Kidney (tissue), 13 donors: ENCODE measurements at regions not wholly inside any gene's neighbourhood (a gene's known extent, or its start where the extent isn't known, plus 50 kb on each side); places are given as distances from the start of the nearest gene placed in this dataset.

Experiments
- DNase-seq, 5 donors: peaks; one replicate each; pipeline ENCODE4 v3.0.0-alpha.2; 2013 to 2020
- FAIRE-seq: peaks from 2 replicates; lab custom pipeline; 2012; peaks lifted over from hg19 to GRCh38; lab: Jason Lieb, UNC
- H3K27ac ChIP-seq, 2 donors: one replicate each; pipeline ENCODE4 v1.7.0; 2013; ENCODE audit warnings: low read depth in 2 of 2, low read length in 2 of 2, inconsistent platforms in 1 of 2
- H3K27me3 ChIP-seq: one replicate; pipeline ENCODE4 v1.7.1; 2013; ENCODE audit warnings: low read length, inconsistent platforms; ENCODE audit not compliant: control insufficient read depth, insufficient read depth
- H3K36me3 ChIP-seq, 3 donors: one replicate each; pipeline versions ENCODE4 v1.7.0 to v1.7.1; 2013; ENCODE audit warnings: low read length in 3 of 3, control low read depth in 1 of 3, inconsistent platforms in 1 of 3; ENCODE audit not compliant: insufficient read depth in 3 of 3, control insufficient read depth in 2 of 3
- H3K4me1 ChIP-seq, 3 donors: one replicate each; pipeline versions ENCODE4 v1.7.0 to v1.7.1; 2013; ENCODE audit warnings: low read length in 3 of 3, inconsistent platforms in 1 of 3, low read depth in 1 of 3; ENCODE audit not compliant: control insufficient read depth in 2 of 3, insufficient read depth in 2 of 3
- H3K4me3 ChIP-seq, 3 donors: one replicate each; pipeline versions ENCODE4 v1.7.0 to v1.8.1; 2013; ENCODE audit warnings: low read length in 3 of 3, control low read depth in 1 of 3, inconsistent platforms in 1 of 3
- H3K9ac ChIP-seq, 3 donors: one replicate each; pipeline versions ENCODE4 v1.7.0 to v1.7.1; 2013; ENCODE audit warnings: low read length in 3 of 3, control low read depth in 1 of 3, inconsistent platforms in 1 of 3
- H3K9me3 ChIP-seq, 3 donors: one replicate each; pipeline versions ENCODE4 v1.7.0 to v1.7.1; 2013; ENCODE audit warnings: low read length in 3 of 3, control low read depth in 1 of 3, inconsistent platforms in 1 of 3; ENCODE audit not compliant: control insufficient read depth in 2 of 3, insufficient read depth in 1 of 3
- intact Hi-C: fragments of 100-400 bp; cut with DNase I; formaldehyde crosslinking; loops from one replicate; pipeline ENCODE4 v1.11.1; 2022
- TF ChIP-seq, protein P1 (sequence below): IDR thresholded peaks from 3 replicates; pipeline ENCODE4 v1.5.1; 2012; ENCODE audit warnings: mild to moderate bottlenecking, moderate library complexity, borderline replicate concordance; ENCODE audit not compliant: insufficient read depth; ENCODE audit errors: extremely low read depth
- donor health status: control.
- donor health status: control.
- donor health status: control.
- donor health status: control.
- donor health status: control.
- donor health status: DM: yes; HTN: yes; CAD: no.
- donor health status: Normal renal cell carcinoma (clear cell type).

- Histone ChIP-seq H3K4me1 (no peaks in the 10 kb centered on the region), H3K36me3 (no peaks in the 10 kb centered on the region), H3K27me3 (no peaks in the 10 kb centered on the region), H3K9me3 (peaks cover 0 to 4% (median 0%) of the 10 kb centered on the region in 3 donors), H3K27ac (no peak overlapping the region), H3K9ac (no peak overlapping the region), H3K4me3 (no peak overlapping the region)
- TF ChIP-seq, protein P1, sequence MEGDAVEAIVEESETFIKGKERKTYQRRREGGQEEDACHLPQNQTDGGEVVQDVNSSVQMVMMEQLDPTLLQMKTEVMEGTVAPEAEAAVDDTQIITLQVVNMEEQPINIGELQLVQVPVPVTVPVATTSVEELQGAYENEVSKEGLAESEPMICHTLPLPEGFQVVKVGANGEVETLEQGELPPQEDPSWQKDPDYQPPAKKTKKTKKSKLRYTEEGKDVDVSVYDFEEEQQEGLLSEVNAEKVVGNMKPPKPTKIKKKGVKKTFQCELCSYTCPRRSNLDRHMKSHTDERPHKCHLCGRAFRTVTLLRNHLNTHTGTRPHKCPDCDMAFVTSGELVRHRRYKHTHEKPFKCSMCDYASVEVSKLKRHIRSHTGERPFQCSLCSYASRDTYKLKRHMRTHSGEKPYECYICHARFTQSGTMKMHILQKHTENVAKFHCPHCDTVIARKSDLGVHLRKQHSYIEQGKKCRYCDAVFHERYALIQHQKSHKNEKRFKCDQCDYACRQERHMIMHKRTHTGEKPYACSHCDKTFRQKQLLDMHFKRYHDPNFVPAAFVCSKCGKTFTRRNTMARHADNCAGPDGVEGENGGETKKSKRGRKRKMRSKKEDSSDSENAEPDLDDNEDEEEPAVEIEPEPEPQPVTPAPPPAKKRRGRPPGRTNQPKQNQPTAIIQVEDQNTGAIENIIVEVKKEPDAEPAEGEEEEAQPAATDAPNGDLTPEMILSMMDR = no peak
- intact Hi-C loops = no loop called here
- no peak for DNase-seq
- FAIRE-seq = no peak
These were observed 54.4 kb upstream of the BTG1 start for GRCh38 chr12:92199819-92200576.

- Histone ChIP-seq H3K4me3 (no peak overlapping the region), H3K4me1 (no peaks in the 10 kb centered on the region), H3K27ac (no peak overlapping the region), H3K9ac (no peak overlapping the region), H3K36me3 (no peaks in the 10 kb centered on the region), H3K9me3 (peaks cover 0 to 4% (median 0%) of the 10 kb centered on the region in 3 donors), H3K27me3 (no peaks in the 10 kb centered on the region)
- FAIRE-seq = no peak
- intact Hi-C loops = no loop called here
- TF ChIP-seq, protein P1 = no peak
- DNase-seq = no peak
These were observed 52.2 kb upstream of the BTG1 start for GRCh38 chr12:92197815-92198214.

DNA sequence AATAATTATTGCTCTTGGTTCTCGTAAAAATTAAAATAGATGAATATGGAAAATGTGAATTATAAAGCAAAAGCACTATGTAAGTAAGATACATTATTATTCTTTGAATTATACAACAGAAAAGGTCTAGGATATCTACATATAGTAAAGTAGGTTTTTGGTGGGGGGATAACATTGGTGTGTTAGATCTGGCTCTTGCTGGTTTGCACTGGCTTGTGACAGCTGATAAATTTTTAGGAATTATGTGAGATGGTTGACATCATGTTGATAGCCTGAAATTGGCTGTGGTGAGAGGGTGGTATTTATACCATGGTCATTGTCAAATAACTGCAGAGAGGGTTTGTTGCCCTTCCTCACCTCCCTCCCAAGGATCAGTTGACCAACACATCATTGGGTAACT is 50.7 kb upstream of the BTG1 start:
- Histone ChIP-seq H3K27ac (no peak overlapping the region), H3K36me3 (no peaks in the 10 kb centered on the region), H3K9ac (no peak overlapping the region), H3K4me3 (no peak overlapping the region), H3K9me3 (peaks cover 0 to 4% (median 0%) of the 10 kb centered on the region in 3 donors), H3K27me3 (no peaks in the 10 kb centered on the region), H3K4me1 (no peaks in the 10 kb centered on the region)
- intact Hi-C loops = no loop called here
- no peak for FAIRE-seq
- DNase-seq = no peak
- TF ChIP-seq, protein P1 = no peak
